ENCODE measurements at regions not wholly inside any gene's neighbourhood (a gene's known extent, or its start where the extent isn't known, plus 50 kb on each side); places are given as distances from the start of the nearest gene placed in this dataset.

GRCh38 chr6:18632670-18633410 is 245.7 kb downstream of the RNF144B start (continued):
- no peak for TF ChIP-seq YY1 (IDR thresholded peaks at IDR 0.05; ENCODE audit: low read depth, low read length)
- TF ChIP-seq EP300 (IDR thresholded peaks at IDR 0.05; ENCODE audit: borderline replicate concordance in 1 of 2, low read depth in 2 of 2, low read length in 2 of 2) = no peak
- no peak for TF ChIP-seq PHF8 (conservative IDR thresholded peaks at IDR 0.05; ENCODE audit: low read depth, low read length)
- no peak for TF ChIP-seq SRF (IDR thresholded peaks at IDR 0.05; ENCODE audit: low read depth, low read length)
- TF ChIP-seq HDAC6 (IDR thresholded peaks at IDR 0.05; ENCODE audit: low read depth, low read length) = no peak

Data from H1 (cell line).